GM12892 (cell line): ENCODE measurements at regions not wholly inside any gene's neighbourhood (a gene's known extent, or its start where the extent isn't known, plus 50 kb on each side); places are given as distances from the start of the nearest gene placed in this dataset.

Source experiments
- POLR2A ChIP-seq: IDR thresholded peaks from 2 replicates; pipeline ENCODE4 v1.6.1; 2011; ENCODE audit warnings: low read depth, low read length, control low read depth
- POLR2AphosphoS5 ChIP-seq: IDR thresholded peaks from 2 replicates; pipeline ENCODE4 v1.6.1; 2011; ENCODE audit warnings: low read depth, low read length, control low read depth

DNA sequence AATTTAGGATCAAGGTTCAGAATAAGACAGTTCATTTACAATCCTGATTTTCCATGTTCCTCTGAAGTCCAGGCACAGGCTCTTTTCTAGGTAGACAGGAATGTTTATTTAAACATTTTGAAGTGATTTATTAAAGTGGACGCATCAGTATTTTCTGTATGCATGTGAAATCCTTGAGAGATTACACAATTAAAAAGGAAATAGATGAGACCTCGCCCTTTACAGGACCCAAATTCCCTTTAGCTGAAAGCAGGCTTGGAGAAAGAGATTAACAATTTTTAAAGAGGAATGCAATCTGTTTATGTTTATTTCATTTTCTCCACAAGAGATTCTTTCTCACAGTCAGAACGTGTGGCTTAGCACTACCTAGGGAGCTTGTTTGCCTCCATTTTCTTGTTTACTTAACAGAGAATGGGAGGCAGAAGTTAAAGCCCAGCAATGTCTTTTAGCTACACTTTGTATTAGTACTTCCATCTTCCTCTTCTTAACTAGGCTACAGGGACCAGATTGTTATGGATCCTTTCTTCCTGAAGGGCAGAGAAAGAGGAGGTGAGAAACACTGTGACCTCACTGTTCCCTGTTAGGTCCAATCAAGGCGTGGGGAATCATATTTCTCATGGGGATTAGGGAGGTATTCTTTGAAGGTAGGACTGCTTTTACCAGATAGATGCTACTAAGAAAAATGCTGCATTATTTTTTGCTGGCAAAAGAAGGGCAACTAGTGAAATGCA is 416.0 kb downstream of the SH3GL2 start:
- TF ChIP-seq POLR2A, result no peak
- TF ChIP-seq POLR2AphosphoS5, result no peak
